ENCODE measurements at regions not wholly inside any gene's neighbourhood (a gene's known extent, or its start where the extent isn't known, plus 50 kb on each side); places are given as distances from the start of the nearest gene placed in this dataset.

- DNase-seq (ENCODE audit: low read depth in 3 of 3) = no peak
These were observed 472.1 kb downstream of the TMA16 start for GRCh38 chr4:163966612-163967011.

- DNase-seq (ENCODE audit: low read depth in 3 of 3) = no peak
These were observed 472.8 kb downstream of the TMA16 start for GRCh38 chr4:163967263-163967662.

- no peak for DNase-seq (ENCODE audit: low read depth in 3 of 3)
These were observed 473.2 kb downstream of the TMA16 start for GRCh38 chr4:163967710-163968109.

GRCh38 chr4:163969291-163969690, 474.8 kb downstream of the TMA16 start:
- no peak for DNase-seq (ENCODE audit: low read depth in 3 of 3)

- no peak for DNase-seq (ENCODE audit: low read depth in 3 of 3)
These were observed 482.1 kb downstream of the TMA16 start for GRCh38 chr4:163976588-163976987.

- no peak for DNase-seq (ENCODE audit: low read depth in 3 of 3)
These were observed 493.9 kb downstream of the TMA16 start for GRCh38 chr4:163988391-163988790.

GRCh38 chr4:163988865-163989264, 494.4 kb downstream of the TMA16 start:
- no peak for DNase-seq (ENCODE audit: low read depth in 3 of 3)

GRCh38 chr4:163991298-163991865, 496.9 kb downstream of the TMA16 start:
- DNase-seq (ENCODE audit: low read depth in 3 of 3) = no peak

GRCh38 chr4:164009435-164009834, 514.9 kb downstream of the TMA16 start:
- no peak for DNase-seq (ENCODE audit: low read depth in 3 of 3)

- no peak for DNase-seq (ENCODE audit: low read depth in 3 of 3)
These were observed 517.3 kb downstream of the TMA16 start for GRCh38 chr4:164011791-164012190.

GRCh38 chr4:164012396-164013027, 518.0 kb downstream of the TMA16 start:
- peak in 1 of 3 donors; percentile 5 for DNase-seq (ENCODE audit: low read depth in 3 of 3)

GRCh38 chr4:164021947-164022346, 527.5 kb downstream of the TMA16 start:
- no peak for DNase-seq (ENCODE audit: low read depth in 3 of 3)

- no peak for DNase-seq (ENCODE audit: low read depth in 3 of 3)
These were observed 528.7 kb downstream of the TMA16 start for GRCh38 chr4:164023214-164023613.

GRCh38 chr4:164027805-164028204, 533.3 kb downstream of the TMA16 start:
- no peak for DNase-seq (ENCODE audit: low read depth in 3 of 3)

GRCh38 chr4:164039482-164039881, 545.0 kb downstream of the TMA16 start:
- DNase-seq (ENCODE audit: low read depth in 3 of 3) = no peak

GRCh38 chr4:164056426-164057142, 562.1 kb downstream of the TMA16 start:
- DNase-seq (ENCODE audit: low read depth in 3 of 3) = no peak

- no peak for DNase-seq (ENCODE audit: low read depth in 3 of 3)
These were observed 564.4 kb downstream of the TMA16 start for GRCh38 chr4:164058776-164059445.

- DNase-seq (ENCODE audit: low read depth in 3 of 3) = no peak
These were observed 566.0 kb downstream of the TMA16 start for GRCh38 chr4:164060456-164060855.

- DNase-seq (ENCODE audit: low read depth in 3 of 3) = no peak
These were observed 573.9 kb downstream of the TMA16 start for GRCh38 chr4:164068392-164068791.

- DNase-seq (ENCODE audit: low read depth in 3 of 3) = no peak
These were observed 576.1 kb downstream of the TMA16 start for GRCh38 chr4:164070625-164071024.

GRCh38 chr4:164081371-164081770, 586.9 kb downstream of the TMA16 start:
- no peak for DNase-seq (ENCODE audit: low read depth in 3 of 3)

- DNase-seq (ENCODE audit: low read depth in 3 of 3) = no peak
These were observed 587.3 kb downstream of the TMA16 start for GRCh38 chr4:164081801-164082200.

- DNase-seq (ENCODE audit: low read depth in 3 of 3) = no peak
These were observed 593.2 kb downstream of the TMA16 start for GRCh38 chr4:164087733-164088132.

Measured in stimulated activated CD4-positive, alpha-beta T cell treated with anti-CD3 and anti-CD28 coated beads, TNF-alpha, amount 100 ng/mL, for 48 hours (primary cell).